GM21381 (cell line): ENCODE measurements at regions not wholly inside any gene's neighbourhood (a gene's known extent, or its start where the extent isn't known, plus 50 kb on each side); places are given as distances from the start of the nearest gene placed in this dataset.
"Not testable (repeated sequence)": the region's sequence is repeated elsewhere in the genome, so short reads cannot be mapped to it uniquely, and the experiment has no call there.

Source experiments
- ATAC-seq: cut with Tn5 transposase; IDR thresholded peaks from one replicate; pipeline ENCODE4 v1.9.1; 2021; ENCODE audit warnings: mild to moderate bottlenecking, moderate library complexity; ENCODE audit not compliant: unreplicated experiment

- ATAC-seq, result no peak
Measured at GRCh38 chr3:160094562-160094961, 105.9 kb downstream of the IL12A start.

- ATAC-seq, result no peak
Measured at GRCh38 chr3:160097478-160097877, 108.8 kb downstream of the IL12A start.

- ATAC-seq, result no peak
Measured at GRCh38 chr3:160098261-160098908, 109.8 kb downstream of the IL12A start.

GRCh38 chr3:160098926-160099626 is 110.4 kb downstream of the IL12A start:
- ATAC-seq, result no peak

GRCh38 chr3:160099834-160100233 is 111.2 kb downstream of the IL12A start:
- peak; percentile 57 for ATAC-seq

- ATAC-seq, result no peak
Measured at GRCh38 chr3:160100610-160101009, 112.0 kb downstream of the IL12A start.

- ATAC-seq, result not testable (repeated sequence)
Measured at GRCh38 chr3:160102001-160102400, 113.4 kb downstream of the IL12A start.

GRCh38 chr3:160103397-160103796 is 114.8 kb downstream of the IL12A start:
- no peak for ATAC-seq

GRCh38 chr3:160105907-160106584 is 117.4 kb downstream of the IL12A start:
- no peak for ATAC-seq

GRCh38 chr3:160106905-160107861 is 118.0 kb upstream of the C3orf80 start:
- no peak for ATAC-seq

GRCh38 chr3:160108362-160108761 is 116.9 kb upstream of the C3orf80 start:
- ATAC-seq, result no peak

- ATAC-seq, result no peak
Measured at GRCh38 chr3:160112481-160112880, 112.7 kb upstream of the C3orf80 start.

- ATAC-seq, result no peak
Measured at GRCh38 chr3:160112996-160113395, 112.2 kb upstream of the C3orf80 start.

- no peak for ATAC-seq
Measured at GRCh38 chr3:160114355-160114995, 110.7 kb upstream of the C3orf80 start.

GRCh38 chr3:160115387-160115786 is 109.8 kb upstream of the C3orf80 start:
- ATAC-seq, result no peak

GRCh38 chr3:160124224-160124623 is 101.0 kb upstream of the C3orf80 start:
- no peak for ATAC-seq

GRCh38 chr3:160125258-160125657 is 100.0 kb upstream of the C3orf80 start:
- ATAC-seq, result no peak

GRCh38 chr3:160126051-160126450 is 99.2 kb upstream of the C3orf80 start:
- no peak for ATAC-seq

GRCh38 chr3:160126761-160127160 is 98.5 kb upstream of the C3orf80 start:
- ATAC-seq, result no peak

- ATAC-seq, result peak; percentile 52
Measured at GRCh38 chr3:160127308-160127707, 97.9 kb upstream of the C3orf80 start.
